OCI-LY1 (cell line): ENCODE measurements at regions not wholly inside any gene's neighbourhood (a gene's known extent, or its start where the extent isn't known, plus 50 kb on each side); places are given as distances from the start of the nearest gene placed in this dataset.

Source experiments
- CTCF ChIP-seq: fragments of 200-600 bp; sonication (generic), shearing (Covaris generic); IDR thresholded peaks from 2 replicates; pipeline ENCODE4 v1.5.1; 2017; ENCODE audit warnings: mild to moderate bottlenecking, antibody characterized with exemption, low read length, moderate library complexity, mixed read lengths
- EZH2 ChIP-seq: fragments of 200-600 bp; sonication (generic), shearing (Covaris generic); IDR thresholded peaks from 2 replicates; pipeline ENCODE4 v1.8.0; 2017; ENCODE audit warnings: borderline replicate concordance, mixed run types, mild to moderate bottlenecking, antibody characterized with exemption, low read length, moderate library complexity, mixed read lengths

GRCh38 chrX:95044331-95044730 lies 1370.3 kb downstream of the FAM133A start:
- TF ChIP-seq CTCF, result no peak
- TF ChIP-seq EZH2, result no peak
